GM06990 (cell line): ENCODE measurements at regions not wholly inside any gene's neighbourhood (a gene's known extent, or its start where the extent isn't known, plus 50 kb on each side); places are given as distances from the start of the nearest gene placed in this dataset.

Experiments used
- DNase-seq: peaks from one replicate; pipeline ENCODE4 v3.0.0-alpha.2; 2011; ENCODE audit not compliant: insufficient read length; ENCODE audit errors: extremely low read depth
- H3K27me3 ChIP-seq: replicated peaks from 2 replicates; pipeline ENCODE4 v1.6.0; 2011; ENCODE audit warnings: low read length; ENCODE audit not compliant: control insufficient read depth, insufficient read depth
- H3K36me3 ChIP-seq: 2 replicates; pipeline ENCODE4 v1.5.1; 2011; ENCODE audit warnings: low read length; ENCODE audit not compliant: control insufficient read depth, insufficient read depth
- H3K4me3 ChIP-seq: replicated peaks from 2 replicates; pipeline ENCODE4 v1.5.1; 2011; ENCODE audit warnings: low read depth, mild to moderate bottlenecking, control low read depth, low read length
- CTCF ChIP-seq: IDR thresholded peaks from 2 replicates; pipeline ENCODE4 v1.5.1; 2011; ENCODE audit warnings: low read length, control low read depth, mild to moderate bottlenecking, inconsistent platforms; ENCODE audit not compliant: insufficient read depth, poor library complexity, severe bottlenecking

- no peaks in the 10 kb centered on the region for H3K27me3 ChIP-seq
- TF ChIP-seq CTCF, result no peak
- DNase-seq, result no peak
These were observed 78.7 kb upstream of the TSHZ2 start for GRCh38 chr20:52893498-52893897.

DNA sequence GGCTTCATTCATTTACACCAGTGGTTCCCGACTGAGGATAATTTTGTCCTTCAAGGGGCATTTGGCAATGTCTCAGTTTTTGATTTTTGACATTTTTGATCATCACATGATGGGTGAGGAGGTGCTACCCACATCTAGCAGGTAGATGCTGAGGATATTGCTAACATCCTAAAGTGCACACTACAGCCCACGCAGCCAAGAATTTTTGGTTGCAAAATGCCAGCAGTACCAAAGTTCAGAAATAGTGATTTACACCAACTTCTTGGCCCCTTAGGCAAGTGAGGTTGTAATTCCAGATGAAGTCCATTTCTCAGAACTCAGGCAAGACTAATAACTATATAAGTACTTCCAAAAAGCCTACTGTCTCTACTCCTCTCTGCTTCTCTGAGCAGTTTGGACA lies 80.1 kb upstream of the TSHZ2 start:
- Histone ChIP-seq H3K27me3 (no peaks in the 10 kb centered on the region), H3K36me3 (no peaks in the 10 kb centered on the region), H3K4me3 (no peak overlapping the region)
- no peak for TF ChIP-seq CTCF
- no peak for DNase-seq

More at GRCh38 chr20:52893498-52893897, 78.7 kb upstream of the TSHZ2 start:
- Histone ChIP-seq H3K4me3 (no peak overlapping the region), H3K36me3 (no peaks in the 10 kb centered on the region)

DNA sequence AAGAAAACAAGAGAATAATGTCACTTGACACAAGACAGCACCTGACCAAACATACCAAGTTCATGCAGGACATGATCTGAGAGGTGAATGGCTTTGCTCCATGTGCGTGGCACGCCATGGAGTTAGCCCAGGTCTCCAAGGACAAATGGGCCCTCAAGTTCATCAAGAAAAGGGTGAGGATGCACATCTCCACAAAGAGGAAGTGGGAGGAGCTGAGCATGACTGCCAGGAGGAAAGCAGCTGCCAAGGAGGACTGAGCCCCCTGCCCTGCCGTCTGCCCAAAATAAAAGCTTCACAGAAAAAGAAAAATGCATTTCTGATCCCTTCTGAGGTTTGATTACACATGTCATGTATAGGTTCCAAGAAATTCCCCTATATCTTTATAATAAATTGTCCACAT lies 82.0 kb upstream of the TSHZ2 start:
- no peaks in the 10 kb centered on the region for H3K36me3 ChIP-seq
- no peaks in the 10 kb centered on the region for H3K27me3 ChIP-seq
- TF ChIP-seq CTCF, result no peak
- no peak for DNase-seq
- no peak overlapping the region for H3K4me3 ChIP-seq

DNA sequence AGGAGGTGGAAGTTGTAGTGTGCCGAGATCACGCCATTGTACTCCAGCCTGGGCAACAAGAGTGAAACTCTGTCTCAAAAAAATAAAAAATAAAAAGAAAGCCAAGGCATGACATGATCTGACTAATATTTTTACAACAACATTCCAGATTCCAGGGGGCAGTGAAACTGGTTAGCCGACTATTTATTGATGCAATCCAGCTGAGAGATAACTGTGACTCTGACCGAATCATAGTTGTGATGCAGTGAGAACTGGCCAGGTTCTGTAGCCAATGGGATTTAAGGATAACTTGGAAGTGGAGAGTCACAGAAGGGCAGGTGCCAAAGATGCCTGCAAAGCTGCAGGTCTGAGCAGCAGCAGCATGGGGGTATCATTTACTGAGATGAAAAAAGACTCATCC lies 82.9 kb upstream of the TSHZ2 start:
- DNase-seq, result no peak
- no peaks in the 10 kb centered on the region for H3K36me3 ChIP-seq
- H3K4me3 ChIP-seq, result no peak overlapping the region
- H3K27me3 ChIP-seq, result no peaks in the 10 kb centered on the region
- no peak for TF ChIP-seq CTCF

- no peak for TF ChIP-seq CTCF
- H3K27me3 ChIP-seq, result no peaks in the 10 kb centered on the region
- H3K36me3 ChIP-seq, result no peaks in the 10 kb centered on the region
- no peak for DNase-seq
- no peak overlapping the region for H3K4me3 ChIP-seq
These were observed 84.1 kb upstream of the TSHZ2 start for GRCh38 chr20:52888096-52888495.

DNA sequence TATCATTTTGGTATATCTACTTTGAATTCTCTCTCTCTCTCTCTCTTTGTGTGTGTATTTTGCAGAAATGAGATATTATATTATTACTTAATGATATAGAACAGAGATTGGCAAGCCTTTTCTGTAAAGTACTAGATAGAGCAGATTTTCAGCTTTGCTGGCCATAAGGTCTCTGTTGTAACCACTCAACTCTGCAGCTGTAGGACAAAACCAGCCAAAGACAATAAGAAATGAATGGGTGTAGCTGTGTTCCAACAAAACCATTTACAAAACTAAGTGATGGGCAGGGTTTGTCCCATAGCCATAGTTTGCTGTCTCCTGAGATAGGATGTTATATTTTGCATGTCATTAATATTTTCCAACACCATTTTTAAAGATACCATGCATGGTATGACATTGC lies 91.2 kb upstream of the TSHZ2 start:
- H3K27me3 ChIP-seq, result no peaks in the 10 kb centered on the region
- DNase-seq, result no peak
- no peak overlapping the region for H3K4me3 ChIP-seq
- H3K36me3 ChIP-seq, result no peaks in the 10 kb centered on the region
- TF ChIP-seq CTCF, result no peak
